Esophagus squamous epithelium (tissue), 5 donors: ENCODE measurements at regions not wholly inside any gene's neighbourhood (a gene's known extent, or its start where the extent isn't known, plus 50 kb on each side); places are given as distances from the start of the nearest gene placed in this dataset.

Experiments used
- DNase-seq: peaks from one replicate; lab custom pipeline; 2025; lab: John Stamatoyannopoulos, UW
- H3K27ac ChIP-seq, 4 donors: fragments of 200-600 bp; sonication (generic); one replicate each; pipeline ENCODE4 v1.5.1; 2016 to 2019; ENCODE audit warnings: mild to moderate bottlenecking in 1 of 4
- H3K27me3 ChIP-seq, 4 donors: fragments of 200-600 bp; sonication (generic); 1 replicate in 3 of 4; 2 replicates in 1 of 4; pipeline versions ENCODE4 v1.5.1 to v1.6.0; 2017 to 2021; ENCODE audit warnings: antibody characterized with exemption in 1 of 4
- H3K36me3 ChIP-seq, 3 donors: fragments of 200-600 bp; sonication (generic); one replicate each; pipeline ENCODE4 v1.5.1; 2016 to 2019
- H3K4me1 ChIP-seq, 3 donors: fragments of 200-600 bp; sonication (generic); one replicate each; pipeline ENCODE4 v1.5.1; 2017 to 2019
- H3K4me3 ChIP-seq, 4 donors: fragments of 200-600 bp; sonication (generic); 1 replicate in 3 of 4; 2 replicates in 1 of 4; pipeline ENCODE4 v1.5.1; 2016 to 2019; ENCODE audit warnings: mild to moderate bottlenecking in 2 of 4, moderate library complexity in 1 of 4
- H3K9me3 ChIP-seq, 3 donors: fragments of 200-600 bp; sonication (generic); one replicate each; pipeline ENCODE4 v1.5.1; 2016 to 2019
- CTCF ChIP-seq, 6 experiments: fragments of 450-650 bp in 4 of 6; fragments of 200-600 bp in 2 of 6; sonication (generic) in 2 of 6; IDR thresholded peaks; one replicate each; pipeline ENCODE4 v1.5.1; 2016 to 2019; ENCODE audit warnings: antibody characterized with exemption in 6 of 6, mild to moderate bottlenecking in 4 of 6, moderate library complexity in 4 of 6
- POLR2A ChIP-seq, 4 donors: fragments of 450-650 bp; IDR thresholded peaks; one replicate each; pipeline ENCODE4 v1.6.1; 2017; ENCODE audit warnings: antibody characterized with exemption in 4 of 4, mild to moderate bottlenecking in 4 of 4, moderate library complexity in 3 of 4
- WGBS, 2 donors: methylation state at CpG; one replicate each; pipeline ENCODE4 v1.1.5; 2018; 5-methylcytosine and 5-hydroxymethylcytosine counted together
- intact Hi-C: fragments of 100-400 bp; cut with DNase I; formaldehyde crosslinking; loops from one replicate; pipeline ENCODE4 v1.15.0; 2022
- donor health status: DM: yes; HTN: yes; CAD: no.

- intact Hi-C loops: no loop called here
- Histone ChIP-seq H3K27me3 (no peaks in the 10 kb centered on the region), H3K4me3 (no peak overlapping the region), H3K36me3 (no peaks in the 10 kb centered on the region), H3K4me1 (no peaks in the 10 kb centered on the region), H3K27ac (no peak overlapping the region), H3K9me3 (no peaks in the 10 kb centered on the region)
- no peak for DNase-seq
- WGBS, 2 donors: 0 to 50% methylated on average over 1 of the region's 1 CpG
- TF ChIP-seq CTCF (IDR thresholded peaks at IDR 0.05) (no peak), POLR2A (IDR thresholded peaks at IDR 0.05) (no peak)
Observed at GRCh38 chr13:78410847-78411246, 192.5 kb downstream of the POU4F1 start.

GRCh38 chr13:78410164-78410563 is 193.2 kb downstream of the POU4F1 start:
- no peak overlapping the region for H3K4me3 ChIP-seq
- H3K27me3 ChIP-seq: no peaks in the 10 kb centered on the region
- H3K27ac ChIP-seq: no peak overlapping the region
- no peak for DNase-seq
- TF ChIP-seq POLR2A (IDR thresholded peaks at IDR 0.05): no peak
- no peak for TF ChIP-seq CTCF (IDR thresholded peaks at IDR 0.05)
- no peaks in the 10 kb centered on the region for H3K9me3 ChIP-seq
- H3K36me3 ChIP-seq: no peaks in the 10 kb centered on the region
- no peaks in the 10 kb centered on the region for H3K4me1 ChIP-seq
- WGBS, 2 donors: 25 to 35% methylated on average over 2 of the region's 2 CpGs
- intact Hi-C loops: no loop called here

GRCh38 chr13:78409172-78409571 is 194.2 kb downstream of the POU4F1 start:
- Histone ChIP-seq H3K27me3 (no peaks in the 10 kb centered on the region), H3K4me3 (no peak overlapping the region), H3K36me3 (no peaks in the 10 kb centered on the region), H3K27ac (no peak overlapping the region), H3K4me1 (no peaks in the 10 kb centered on the region), H3K9me3 (no peaks in the 10 kb centered on the region)
- 55 to 57% methylated on average over 2 of the region's 2 CpGs for WGBS, 2 donors
- no peak for DNase-seq
- TF ChIP-seq CTCF (IDR thresholded peaks at IDR 0.05) (no peak), POLR2A (IDR thresholded peaks at IDR 0.05) (no peak)
- intact Hi-C loops: no loop called here

GRCh38 chr13:78404846-78405360 is 198.4 kb downstream of the POU4F1 start:
- no peak overlapping the region for H3K4me3 ChIP-seq
- H3K36me3 ChIP-seq: no peaks in the 10 kb centered on the region
- no peaks in the 10 kb centered on the region for H3K9me3 ChIP-seq
- WGBS, 2 donors: 66% methylated on average over 6 of the region's 6 CpGs
- no peak for DNase-seq
- H3K4me1 ChIP-seq: no peaks in the 10 kb centered on the region
- TF ChIP-seq CTCF (IDR thresholded peaks at IDR 0.05): no peak
- TF ChIP-seq POLR2A (IDR thresholded peaks at IDR 0.05): no peak
- H3K27me3 ChIP-seq: no peaks in the 10 kb centered on the region
- intact Hi-C loops: no loop called here
- no peak overlapping the region for H3K27ac ChIP-seq

- intact Hi-C loops: no loop called here
Observed at GRCh38 chr13:78402708-78403400, 200.5 kb downstream of the POU4F1 start.

More at GRCh38 chr13:78402708-78403400, 200.5 kb downstream of the POU4F1 start:
- H3K4me1 ChIP-seq: no peaks in the 10 kb centered on the region
- H3K27ac ChIP-seq: no peak overlapping the region
- 23 to 41% methylated on average over 2 of the region's 2 CpGs for WGBS, 2 donors
- no peaks in the 10 kb centered on the region for H3K9me3 ChIP-seq
- no peak for TF ChIP-seq CTCF (IDR thresholded peaks at IDR 0.05)
- TF ChIP-seq POLR2A (IDR thresholded peaks at IDR 0.05): no peak
- DNase-seq: no peak
- H3K27me3 ChIP-seq: no peaks in the 10 kb centered on the region
- no peaks in the 10 kb centered on the region for H3K36me3 ChIP-seq
- no peak overlapping the region for H3K4me3 ChIP-seq
